A673 (cell line): ENCODE measurements at regions not wholly inside any gene's neighbourhood (a gene's known extent, or its start where the extent isn't known, plus 50 kb on each side); places are given as distances from the start of the nearest gene placed in this dataset.

Experiments used
- BruUV-seq: library from RNA; stranded (reverse); fragments of 400-500 nt; replicated peaks from 2 replicates; lab custom pipeline; 2021; lab: Mats Ljungman, UMichigan
- CTCF ChIA-PET: fragments of 300-600 bp; sonication (Branson Sonifier 250); formaldehyde crosslinking; loops from one replicate; lab custom pipeline; 2022; ENCODE audit warnings: antibody characterized with exemption; lab: Charles Lee
- POLR2A ChIA-PET: fragments of 300-600 bp; sonication (Branson Sonifier 250); formaldehyde crosslinking; loops from one replicate; lab custom pipeline; 2022; ENCODE audit warnings: antibody characterized with exemption; ENCODE audit not compliant: low non-redundant PET; lab: Charles Lee
- DNase-seq: peaks from one replicate; pipeline ENCODE4 v3.0.0-alpha.2; 2015; ENCODE audit warnings: low spot score
- H3K27ac ChIP-seq: fragments of 200-600 bp; sonication (generic); 2 replicates; pipeline ENCODE4 v1.5.1; 2016; ENCODE audit warnings: mixed run types, low read depth, mild to moderate bottlenecking, mixed read lengths, antibody characterized with exemption, low read length; ENCODE audit not compliant: poor library complexity, severe bottlenecking
- H3K27me3 ChIP-seq: fragments of 200-600 bp; sonication (generic); replicated peaks from 2 replicates; pipeline ENCODE4 v1.6.1; 2017; ENCODE audit warnings: mixed run types, low read depth, mild to moderate bottlenecking, mixed read lengths, antibody characterized with exemption, low read length; ENCODE audit not compliant: insufficient read depth, poor library complexity
- H3K36me3 ChIP-seq: fragments of 200-600 bp; sonication (generic); 2 replicates; pipeline ENCODE4 v1.6.1; 2016; ENCODE audit warnings: mixed run types, mild to moderate bottlenecking, mixed read lengths, antibody characterized with exemption, low read length; ENCODE audit not compliant: insufficient read depth, poor library complexity, severe bottlenecking
- H3K4me1 ChIP-seq: fragments of 200-600 bp; sonication (generic); 2 replicates; pipeline ENCODE4 v1.6.1; 2017; ENCODE audit warnings: mixed run types, mild to moderate bottlenecking, mixed read lengths, antibody characterized with exemption, low read length; ENCODE audit not compliant: insufficient read depth, poor library complexity, severe bottlenecking
- H3K4me3 ChIP-seq: fragments of 200-600 bp; sonication (generic); 2 replicates; pipeline ENCODE4 v1.5.1; 2016; ENCODE audit warnings: low read depth, mixed run types, mild to moderate bottlenecking, mixed read lengths, low read length; ENCODE audit not compliant: poor library complexity, severe bottlenecking
- H3K9me3 ChIP-seq: fragments of 200-600 bp; sonication (generic); 2 replicates; pipeline ENCODE4 v1.6.1; 2016; ENCODE audit warnings: mixed run types, low read depth, mild to moderate bottlenecking, mixed read lengths, antibody characterized with exemption, low read length; ENCODE audit not compliant: poor library complexity, severe bottlenecking
- CTCF ChIP-seq: fragments of 300-800, 200-600 bp; sonication (generic); conservative IDR thresholded peaks from 2 replicates; pipeline ENCODE4 v1.5.1; 2017; ENCODE audit warnings: low read depth, mild to moderate bottlenecking, antibody characterized with exemption, low read length, moderate library complexity, mixed read lengths
- EZH2 ChIP-seq: fragments of 200-600 bp; sonication (generic); IDR thresholded peaks from 2 replicates; pipeline ENCODE4 v1.6.1; 2017; ENCODE audit warnings: borderline replicate concordance, low read depth, mild to moderate bottlenecking, mixed read lengths, antibody characterized with exemption, low read length; ENCODE audit not compliant: poor library complexity, severe bottlenecking
- intact Hi-C: fragments of 100-400 bp; cut with micrococcal nuclease; formaldehyde crosslinking; loops from one replicate; pipeline ENCODE4 v1.10.0; 2022; ENCODE audit not compliant: unreplicated experiment

- POLR2A ChIA-PET = no interaction called here
- no peaks in the 10 kb centered on the region for H3K4me1 ChIP-seq
- no peak for DNase-seq
- no peak overlapping the region for H3K4me3 ChIP-seq
- no TSS peak for BruUV-seq
- no peak overlapping the region for H3K27ac ChIP-seq
- intact Hi-C loops = no loop called here
- CTCF ChIA-PET = no interaction called here
- H3K27me3 ChIP-seq = no peaks in the 10 kb centered on the region
- TF ChIP-seq EZH2 = no peak
- TF ChIP-seq CTCF = no peak
- H3K9me3 ChIP-seq = no peaks in the 10 kb centered on the region
- no peaks in the 10 kb centered on the region for H3K36me3 ChIP-seq
Measured at GRCh38 chr2:56082665-56083064, 101.1 kb upstream of the CCDC85A start.

- Histone ChIP-seq H3K9me3 (no peaks in the 10 kb centered on the region), H3K27me3 (peaks cover 2% of the 10 kb centered on the region), H3K4me3 (no peak overlapping the region), H3K4me1 (no peaks in the 10 kb centered on the region), H3K27ac (no peak overlapping the region), H3K36me3 (no peaks in the 10 kb centered on the region)
- TF ChIP-seq EZH2 (no peak), CTCF (no peak)
- no peak for DNase-seq
- POLR2A ChIA-PET = no interaction called here
- CTCF ChIA-PET = no interaction called here
- intact Hi-C loops = no loop called here
- no TSS peak for BruUV-seq
Measured at GRCh38 chr2:56084111-56084901, 99.5 kb upstream of the CCDC85A start.

GRCh38 chr2:56086336-56086735 lies 97.5 kb upstream of the CCDC85A start:
- Histone ChIP-seq H3K27me3 (peaks cover 15% of the 10 kb centered on the region), H3K4me3 (no peak overlapping the region), H3K27ac (no peak overlapping the region), H3K36me3 (no peaks in the 10 kb centered on the region), H3K4me1 (no peaks in the 10 kb centered on the region), H3K9me3 (no peaks in the 10 kb centered on the region)
- no peak for TF ChIP-seq EZH2
- TF ChIP-seq CTCF = no peak
- intact Hi-C loops = no loop called here
- CTCF ChIA-PET = no interaction called here
- BruUV-seq = no TSS peak
- DNase-seq = no peak
- POLR2A ChIA-PET = no interaction called here
